IPS DF 6.9 (cell line): ENCODE measurements at regions not wholly inside any gene's neighbourhood (a gene's known extent, or its start where the extent isn't known, plus 50 kb on each side); places are given as distances from the start of the nearest gene placed in this dataset.
"Not testable (repeated sequence)": the region's sequence is repeated elsewhere in the genome, so short reads cannot be mapped to it uniquely, and the experiment has no call there.

ENCODE experiments used
- DNase-seq: peaks from one replicate; pipeline ENCODE4 v3.0.0-alpha.2; 2013; ENCODE audit warnings: low read depth, low spot score
- H3K27ac ChIP-seq: one replicate; pipeline ENCODE4 v1.5.1; 2013; ENCODE audit warnings: low read length, control low read depth
- H3K27me3 ChIP-seq: 2 replicates; pipeline ENCODE4 v1.6.1; 2013; ENCODE audit warnings: mild to moderate bottlenecking, low read length; ENCODE audit not compliant: control insufficient read depth, insufficient read depth
- H3K36me3 ChIP-seq: 2 replicates; pipeline ENCODE4 v1.6.1; 2013; ENCODE audit warnings: low read length; ENCODE audit not compliant: control insufficient read depth, insufficient read depth
- H3K4me1 ChIP-seq: 2 replicates; pipeline ENCODE4 v1.6.1; 2013; ENCODE audit warnings: low read length; ENCODE audit not compliant: control insufficient read depth, insufficient read depth
- H3K4me3 ChIP-seq: 2 replicates; pipeline ENCODE4 v1.5.1; 2013; ENCODE audit warnings: mild to moderate bottlenecking, low read length
- H3K9me3 ChIP-seq: 2 replicates; pipeline ENCODE4 v1.6.1; 2013; ENCODE audit warnings: low read length, inconsistent platforms; ENCODE audit not compliant: control insufficient read depth, insufficient read depth
- WGBS: extraction: QIAGEN DNeasy Blood & Tissue Kit; methylation state at CpG from one replicate; pipeline ENCODE4 v1.1.7; 2013; ENCODE audit warnings: mixed read lengths, missing lambda C conversion rate; ENCODE audit not compliant: insufficient read length, insufficient coverage; 5-methylcytosine and 5-hydroxymethylcytosine counted together

DNA sequence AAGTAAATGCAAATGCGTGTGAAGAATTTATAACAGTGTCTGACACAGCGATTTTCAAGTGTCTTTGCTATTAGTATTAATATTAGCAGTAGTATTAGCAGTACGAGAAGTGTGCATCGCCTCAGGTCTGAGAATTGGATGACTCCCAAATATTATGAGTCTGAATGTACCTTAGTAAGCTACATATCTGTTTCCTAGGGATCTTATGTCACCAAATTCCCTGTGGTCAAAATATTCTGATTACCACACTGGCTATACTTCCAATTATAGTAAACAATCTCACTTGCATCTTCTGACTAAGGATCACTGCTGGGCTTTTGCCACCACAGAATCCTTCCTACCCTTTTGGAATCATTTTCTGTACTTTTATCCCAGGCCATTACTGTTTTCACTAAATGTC is 396.0 kb upstream of the MIS18BP1 start:
- DNase-seq, result no peak
- H3K27ac ChIP-seq, result no peak overlapping the region
- WGBS, result no CpG with 5 or more reads among the region's 4 CpGs

DNA sequence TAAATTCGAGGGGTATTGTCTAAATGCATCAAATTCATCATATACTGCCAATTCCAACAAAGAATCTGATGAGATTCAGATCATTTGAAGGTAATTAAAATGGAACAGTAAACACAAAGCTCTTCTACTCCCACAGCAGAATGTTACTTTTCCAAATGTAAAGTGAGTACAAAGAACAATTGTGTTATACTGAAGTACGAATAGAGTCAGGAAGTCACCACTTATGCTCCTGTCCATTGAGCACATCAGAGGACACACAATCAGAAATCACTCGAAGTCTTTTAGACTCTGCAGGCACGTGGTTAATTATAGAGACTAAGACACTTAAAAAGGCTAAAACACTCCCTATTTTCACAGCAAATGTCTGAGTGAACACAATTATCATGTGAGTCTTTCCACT is 388.5 kb upstream of the MIS18BP1 start:
- Histone ChIP-seq H3K27ac (no peak overlapping the region), H3K36me3 (no peaks in the 10 kb centered on the region), H3K4me1 (no peaks in the 10 kb centered on the region), H3K4me3 (no peak overlapping the region), H3K9me3 (no peaks in the 10 kb centered on the region), H3K27me3 (no peaks in the 10 kb centered on the region)
- DNase-seq, result no peak
- WGBS, result no CpG with 5 or more reads among the region's 4 CpGs

More for the DNA sequence above, 396.0 kb upstream of the MIS18BP1 start:
- no peaks in the 10 kb centered on the region for H3K9me3 ChIP-seq
- no peaks in the 10 kb centered on the region for H3K4me1 ChIP-seq
- no peak overlapping the region for H3K4me3 ChIP-seq
- no peaks in the 10 kb centered on the region for H3K27me3 ChIP-seq
- no peaks in the 10 kb centered on the region for H3K36me3 ChIP-seq

DNA sequence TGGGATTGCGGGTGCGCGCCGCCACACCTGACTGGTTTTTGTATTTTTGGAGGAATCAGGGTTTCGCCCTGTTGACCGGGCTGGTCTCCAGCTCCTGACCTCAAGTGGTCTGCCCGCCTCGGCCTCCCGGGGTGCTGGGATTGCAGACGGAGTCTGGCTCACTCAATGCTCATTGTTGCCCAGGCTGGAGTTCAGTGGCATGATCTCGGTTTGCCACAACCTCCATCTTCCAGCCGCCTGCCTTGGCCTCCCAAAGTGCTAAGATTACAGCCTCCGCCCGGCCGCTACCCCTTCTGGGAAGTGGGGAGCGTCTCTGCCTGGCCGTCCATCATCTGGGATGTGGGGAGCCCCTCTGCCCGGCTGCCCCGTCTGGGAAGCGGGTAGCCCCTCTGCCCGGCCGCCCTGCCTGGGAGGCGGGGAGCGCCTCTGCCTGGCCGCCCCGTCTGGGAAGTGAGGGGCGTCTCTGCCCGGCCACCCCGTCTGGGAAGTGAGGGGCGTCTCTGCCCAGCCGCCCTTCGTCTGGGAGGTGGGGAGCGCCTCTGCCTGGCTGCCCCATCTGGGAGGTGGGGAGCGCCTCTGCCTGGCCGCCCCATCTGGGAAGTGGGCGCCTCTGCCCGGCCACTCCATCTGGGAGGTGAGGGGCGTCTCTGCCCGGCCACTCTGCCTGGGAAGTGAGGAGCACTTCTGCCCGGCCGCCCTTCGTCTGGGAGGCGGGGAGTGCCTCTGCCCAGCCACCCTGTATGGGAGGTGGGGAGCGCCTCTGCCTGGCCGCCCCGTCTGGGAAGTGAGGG is 381.8 kb upstream of the MIS18BP1 start:
- no CpG with 5 or more reads among the region's 46 CpGs for WGBS

DNA sequence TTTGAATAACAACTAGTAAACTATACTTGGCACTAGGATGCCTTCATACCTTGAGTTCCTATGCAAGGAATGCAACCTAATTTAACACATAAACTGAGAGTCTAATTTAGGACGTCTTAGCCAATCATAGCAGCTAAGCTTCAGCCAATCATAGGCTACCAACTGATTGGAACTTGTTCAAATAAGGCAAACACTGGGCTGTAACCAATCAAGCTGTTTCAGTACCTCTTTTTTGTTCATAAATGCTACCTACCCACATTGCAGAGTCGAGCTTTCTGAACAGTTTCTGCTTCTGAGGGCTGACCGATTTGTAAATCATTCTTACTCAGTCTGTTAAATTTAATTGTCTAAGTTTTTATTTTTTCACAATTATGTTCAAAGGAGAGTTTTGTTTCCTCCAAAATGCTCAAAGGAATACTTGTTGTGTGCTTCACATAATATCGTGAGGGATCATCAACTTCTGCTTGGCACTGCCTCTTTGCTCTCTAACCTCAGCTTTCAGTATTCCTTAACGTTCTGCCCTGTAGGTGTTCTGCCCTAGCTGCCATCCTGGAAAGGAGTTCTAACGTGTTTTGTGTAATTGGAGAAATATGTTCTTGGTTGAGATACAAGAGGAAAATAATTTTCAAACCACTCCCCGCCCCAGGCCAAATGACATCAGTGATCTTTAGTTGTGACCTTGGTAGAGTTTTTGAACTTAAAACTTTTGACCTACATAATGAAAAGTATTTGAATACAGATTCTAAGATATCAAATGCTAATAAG is 380.4 kb upstream of the MIS18BP1 start:
- no CpG with 5 or more reads among the region's 7 CpGs for WGBS
- no peaks in the 10 kb centered on the region for H3K36me3 ChIP-seq
- no peaks in the 10 kb centered on the region for H3K9me3 ChIP-seq
- no peak overlapping the region for H3K4me3 ChIP-seq
- no peaks in the 10 kb centered on the region for H3K27me3 ChIP-seq
- H3K4me1 ChIP-seq, result no peaks in the 10 kb centered on the region
- H3K27ac ChIP-seq, result no peak overlapping the region
- no peak for DNase-seq

More for the DNA sequence above, 381.8 kb upstream of the MIS18BP1 start:
- not testable (repeated sequence) for H3K27me3 ChIP-seq, H3K4me1 ChIP-seq, H3K9me3 ChIP-seq, H3K4me3 ChIP-seq, H3K36me3 ChIP-seq, DNase-seq, H3K27ac ChIP-seq

DNA sequence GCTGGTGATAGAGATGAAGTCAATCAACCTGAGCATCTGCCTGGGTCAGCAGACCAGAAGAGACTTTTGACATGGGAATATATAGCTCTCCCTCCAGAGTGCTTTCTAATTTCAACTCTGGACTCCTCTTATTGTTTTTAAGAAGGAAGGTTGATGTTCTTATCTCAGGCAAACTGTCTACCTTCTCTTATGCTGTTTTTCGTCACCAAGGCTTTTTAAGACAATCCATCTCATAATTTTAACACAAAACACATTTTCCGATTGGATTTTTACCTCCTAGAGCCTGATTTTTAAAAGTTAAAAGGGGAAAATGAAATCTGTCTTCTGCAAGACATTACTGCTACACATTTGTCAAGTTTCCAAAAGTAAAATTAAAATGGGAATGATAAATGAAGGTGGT is 368.7 kb upstream of the MIS18BP1 start:
- Histone ChIP-seq H3K36me3 (no peaks in the 10 kb centered on the region), H3K4me1 (no peaks in the 10 kb centered on the region), H3K9me3 (no peaks in the 10 kb centered on the region), H3K27me3 (no peaks in the 10 kb centered on the region), H3K27ac (no peak overlapping the region), H3K4me3 (no peak overlapping the region)
- no CpG with 5 or more reads among the region's 2 CpGs for WGBS
- no peak for DNase-seq

DNA sequence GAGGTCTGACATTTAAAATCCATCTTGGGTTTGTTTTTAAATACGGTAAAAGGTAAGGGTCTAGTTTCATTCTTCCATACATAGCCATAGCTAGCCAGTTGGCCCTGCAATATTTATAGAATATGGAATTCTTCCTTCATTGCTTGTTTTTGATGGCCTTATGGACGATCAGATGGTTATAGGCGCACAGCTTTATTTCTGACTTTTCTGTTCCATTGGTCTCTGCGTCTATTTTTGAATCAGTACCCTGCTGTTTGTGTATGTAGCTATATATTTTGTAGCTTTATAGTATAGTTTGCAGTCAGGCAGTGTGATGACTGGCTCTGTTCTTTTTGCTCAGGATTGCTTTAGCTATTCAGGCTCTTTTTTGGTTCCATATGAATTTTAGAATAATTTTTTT is 366.8 kb upstream of the MIS18BP1 start:
- no peak overlapping the region for H3K27ac ChIP-seq
- no peak for DNase-seq
- no peaks in the 10 kb centered on the region for H3K9me3 ChIP-seq
- H3K27me3 ChIP-seq, result no peaks in the 10 kb centered on the region
- H3K4me3 ChIP-seq, result no peak overlapping the region
- H3K4me1 ChIP-seq, result no peaks in the 10 kb centered on the region
- no peaks in the 10 kb centered on the region for H3K36me3 ChIP-seq
- WGBS, result no CpG with 5 or more reads among the region's 4 CpGs

DNA sequence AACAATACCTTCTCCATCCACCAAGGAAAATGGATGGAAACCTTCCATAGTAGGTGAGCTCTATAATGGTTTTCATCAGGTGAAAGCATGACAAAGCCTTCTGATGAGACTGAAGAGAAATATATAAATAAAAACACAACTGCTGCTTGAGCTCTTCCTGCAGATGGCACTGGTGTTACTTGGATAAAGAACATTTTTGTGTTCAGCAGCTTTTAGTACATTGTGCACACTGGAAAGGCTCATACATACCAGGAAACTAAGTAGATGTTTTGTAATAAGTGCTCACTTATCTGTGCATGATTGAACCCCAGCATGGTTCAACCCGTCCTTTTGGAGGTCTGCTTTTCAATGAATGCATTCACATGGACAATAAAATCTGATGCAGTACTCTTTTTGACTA is 357.3 kb upstream of the MIS18BP1 start:
- Histone ChIP-seq H3K4me3 (no peak overlapping the region), H3K27me3 (no peaks in the 10 kb centered on the region), H3K9me3 (no peaks in the 10 kb centered on the region), H3K27ac (no peak overlapping the region), H3K4me1 (no peaks in the 10 kb centered on the region), H3K36me3 (no peaks in the 10 kb centered on the region)
- no peak for DNase-seq
- WGBS, result no CpG with 5 or more reads among the region's 1 CpG

DNA sequence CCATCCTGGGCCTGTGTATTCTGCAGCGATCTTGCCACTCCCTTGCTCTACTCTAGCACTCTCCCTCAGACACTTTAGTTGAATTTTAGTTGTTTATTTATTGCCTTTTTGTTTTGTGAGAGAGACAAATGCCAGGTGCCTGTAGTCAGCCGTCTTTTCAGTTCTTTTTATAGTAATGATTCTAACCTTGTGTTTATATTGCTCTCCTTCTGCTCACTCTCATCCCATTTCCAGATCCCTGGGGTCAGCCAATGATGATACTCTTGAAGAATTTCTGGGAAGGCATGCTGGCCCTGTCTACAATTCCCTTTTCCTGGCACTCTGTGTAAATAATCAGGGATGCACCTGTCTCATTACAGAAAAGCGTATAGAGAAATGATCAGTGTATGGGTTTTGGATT is 334.1 kb upstream of the MIS18BP1 start:
- no peaks in the 10 kb centered on the region for H3K36me3 ChIP-seq
- H3K27ac ChIP-seq, result no peak overlapping the region
- H3K4me1 ChIP-seq, result no peaks in the 10 kb centered on the region
- no peaks in the 10 kb centered on the region for H3K27me3 ChIP-seq
- H3K4me3 ChIP-seq, result no peak overlapping the region
- no peak for DNase-seq
- no CpG with 5 or more reads among the region's 3 CpGs for WGBS
- no peaks in the 10 kb centered on the region for H3K9me3 ChIP-seq

DNA sequence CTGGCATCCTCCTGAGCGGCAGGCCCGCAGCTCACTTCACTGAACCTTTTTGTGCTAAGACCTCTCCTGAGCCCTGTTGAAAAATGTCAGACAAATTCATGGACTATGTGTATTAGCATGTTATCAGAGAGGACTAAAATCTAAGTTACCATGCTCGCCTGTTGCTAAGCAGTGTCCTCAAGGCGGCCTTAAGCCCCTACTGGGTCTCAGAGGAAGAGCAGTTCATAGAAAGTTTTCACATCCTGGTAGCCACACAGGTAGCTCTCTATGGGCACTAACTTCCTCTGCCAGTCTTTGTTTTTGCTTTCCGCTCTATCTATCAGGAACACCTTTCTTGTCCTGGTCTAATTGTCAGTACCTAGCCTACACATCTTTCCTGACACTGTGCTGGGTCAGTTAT is 306.6 kb upstream of the MIS18BP1 start:
- no peak overlapping the region for H3K4me3 ChIP-seq
- no peaks in the 10 kb centered on the region for H3K36me3 ChIP-seq
- H3K27me3 ChIP-seq, result no peaks in the 10 kb centered on the region
- WGBS, result no CpG with 5 or more reads among the region's 5 CpGs
- no peaks in the 10 kb centered on the region for H3K4me1 ChIP-seq
- H3K9me3 ChIP-seq, result no peaks in the 10 kb centered on the region
- H3K27ac ChIP-seq, result no peak overlapping the region
- no peak for DNase-seq

DNA sequence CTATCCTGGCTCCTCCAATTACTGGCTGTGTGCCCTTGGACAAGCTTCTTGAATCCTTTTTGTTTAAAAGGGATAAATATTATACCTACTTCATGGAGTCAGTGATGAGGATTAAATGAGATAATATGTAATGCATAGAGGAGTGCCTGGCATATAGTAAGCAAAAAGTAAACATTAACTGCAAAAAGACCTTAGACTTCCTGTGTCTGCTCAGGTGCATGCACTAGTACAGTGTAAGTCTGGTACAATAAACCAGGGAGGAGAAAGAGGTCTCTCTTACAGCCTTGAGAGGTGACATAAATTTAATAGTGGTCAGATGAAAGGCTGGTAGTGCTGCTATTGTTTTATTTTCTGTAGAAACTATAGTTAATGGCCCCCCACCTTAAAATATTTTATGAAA is 305.2 kb upstream of the MIS18BP1 start:
- H3K36me3 ChIP-seq, result no peaks in the 10 kb centered on the region
- no peaks in the 10 kb centered on the region for H3K27me3 ChIP-seq
- no peak overlapping the region for H3K4me3 ChIP-seq
- no peaks in the 10 kb centered on the region for H3K9me3 ChIP-seq
- H3K27ac ChIP-seq, result no peak overlapping the region
- H3K4me1 ChIP-seq, result no peaks in the 10 kb centered on the region
- DNase-seq, result no peak

DNA sequence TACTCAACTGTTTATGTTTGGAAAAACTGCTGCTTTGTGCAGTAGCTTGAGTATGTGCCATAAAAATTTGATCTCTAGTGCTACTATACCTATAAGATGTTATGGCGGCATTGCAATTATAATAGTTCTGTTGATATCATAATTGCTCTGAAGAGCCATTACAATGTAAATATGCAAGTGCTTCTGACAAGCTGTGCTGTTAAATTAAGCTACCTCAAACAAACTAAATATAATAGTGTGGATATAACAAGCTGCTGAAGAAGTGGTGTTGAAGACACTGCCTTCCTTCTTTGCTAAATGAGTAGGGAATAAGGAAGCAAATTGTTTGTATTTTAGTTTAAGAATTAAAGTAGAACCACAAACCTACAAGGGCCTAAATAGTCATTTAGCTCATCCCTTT is 301.0 kb upstream of the MIS18BP1 start:
- Histone ChIP-seq H3K27me3 (no peaks in the 10 kb centered on the region), H3K27ac (no peak overlapping the region), H3K36me3 (no peaks in the 10 kb centered on the region), H3K9me3 (no peaks in the 10 kb centered on the region), H3K4me3 (no peak overlapping the region), H3K4me1 (no peaks in the 10 kb centered on the region)
- WGBS, result no CpG with 5 or more reads among the region's 1 CpG
- no peak for DNase-seq
